Ishikawa (cell line): ENCODE measurements at regions not wholly inside any gene's neighbourhood (a gene's known extent, or its start where the extent isn't known, plus 50 kb on each side); places are given as distances from the start of the nearest gene placed in this dataset.

Source experiments
- CEBPB ChIP-seq: IDR thresholded peaks from 2 replicates; pipeline ENCODE4 v1.6.1; 2012
- CREB1 ChIP-seq: IDR thresholded peaks from 2 replicates; pipeline ENCODE4 v1.6.1; 2012; ENCODE audit warnings: low read depth
- EGR1 ChIP-seq: IDR thresholded peaks from 2 replicates; pipeline ENCODE4 v1.6.1; 2012
- EP300 ChIP-seq: IDR thresholded peaks from 2 replicates; pipeline ENCODE4 v1.6.1; 2012; ENCODE audit warnings: borderline replicate concordance
- FOXM1 ChIP-seq: IDR thresholded peaks from 2 replicates; pipeline ENCODE4 v1.6.1; 2012; ENCODE audit warnings: low read depth, borderline replicate concordance
- NFIC ChIP-seq: IDR thresholded peaks from 2 replicates; pipeline ENCODE4 v1.6.1; 2012
- RAD21 ChIP-seq: IDR thresholded peaks from 2 replicates; pipeline ENCODE4 v1.6.1; 2012; ENCODE audit warnings: low read depth
- TAF1 ChIP-seq: IDR thresholded peaks from 2 replicates; pipeline ENCODE4 v1.6.1; 2012; ENCODE audit warnings: low read depth, mild to moderate bottlenecking
- TCF12 ChIP-seq: IDR thresholded peaks from 2 replicates; pipeline ENCODE4 v1.6.1; 2012; ENCODE audit warnings: low read depth
- TEAD4 ChIP-seq: IDR thresholded peaks from 2 replicates; pipeline ENCODE4 v1.6.1; 2012
- YY1 ChIP-seq: IDR thresholded peaks from 2 replicates; pipeline ENCODE4 v1.6.1; 2012; ENCODE audit warnings: low read depth
- ZBTB7A ChIP-seq: IDR thresholded peaks from 2 replicates; pipeline ENCODE4 v1.6.1; 2012; ENCODE audit warnings: low read depth
- TF ChIP-seq, protein P1 (sequence below): IDR thresholded peaks from 2 replicates; pipeline ENCODE4 v1.6.1; 2012
- TF ChIP-seq, protein P2 (sequence below): IDR thresholded peaks from 2 replicates; pipeline ENCODE4 v1.6.1; 2012
- TF ChIP-seq, protein P3 (sequence below): IDR thresholded peaks from 2 replicates; pipeline ENCODE4 v1.6.1; 2012; ENCODE audit warnings: low read depth, mild to moderate bottlenecking

DNA sequence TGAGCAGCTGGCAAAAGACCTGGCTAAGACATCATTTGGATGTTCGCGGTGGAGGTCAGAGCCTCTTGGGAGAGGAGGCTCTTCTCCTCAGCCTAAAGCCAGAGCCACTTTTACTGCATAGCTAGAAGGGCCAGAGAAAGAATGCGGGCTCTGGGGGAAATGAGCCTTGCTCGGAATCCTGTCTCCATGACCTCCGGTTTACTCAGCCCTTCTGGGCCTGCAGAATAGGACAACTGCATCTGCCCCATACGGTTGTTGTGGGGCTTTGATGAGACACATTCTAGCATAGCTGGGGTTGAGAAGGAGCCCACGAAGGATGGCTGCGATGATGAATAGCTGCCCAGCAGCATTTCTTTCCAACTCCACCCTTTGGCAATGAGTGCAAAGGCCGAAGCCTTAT is 115.0 kb upstream of the SLC22A23 start:
- TF ChIP-seq CEBPB (no peak), EGR1 (no peak)

DNA sequence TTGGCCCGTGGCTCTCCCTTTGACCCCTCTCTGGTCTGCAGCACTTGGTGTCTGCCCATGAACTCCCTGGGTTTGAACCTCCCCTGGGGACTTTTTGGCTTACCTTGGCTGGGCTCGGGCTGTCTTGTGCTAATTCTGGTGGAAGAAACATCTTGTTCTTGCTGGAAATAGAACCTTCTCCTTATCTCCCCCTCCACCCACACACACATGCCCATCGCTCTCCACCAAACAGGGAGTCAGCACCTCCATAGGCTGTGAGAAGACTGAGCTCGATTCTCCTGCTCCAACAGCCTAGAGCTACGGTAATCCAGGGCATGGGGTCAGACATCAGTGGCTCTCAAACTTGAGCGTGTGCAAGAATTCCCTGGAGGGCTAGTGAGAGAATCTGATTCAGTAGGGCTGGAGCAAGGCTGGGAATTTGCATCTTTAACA is 114.4 kb upstream of the SLC22A23 start:
- TF ChIP-seq, protein P1, sequence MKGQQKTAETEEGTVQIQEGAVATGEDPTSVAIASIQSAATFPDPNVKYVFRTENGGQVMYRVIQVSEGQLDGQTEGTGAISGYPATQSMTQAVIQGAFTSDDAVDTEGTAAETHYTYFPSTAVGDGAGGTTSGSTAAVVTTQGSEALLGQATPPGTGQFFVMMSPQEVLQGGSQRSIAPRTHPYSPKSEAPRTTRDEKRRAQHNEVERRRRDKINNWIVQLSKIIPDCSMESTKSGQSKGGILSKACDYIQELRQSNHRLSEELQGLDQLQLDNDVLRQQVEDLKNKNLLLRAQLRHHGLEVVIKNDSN, result no peak
- TF ChIP-seq EP300 (no peak), TAF1 (no peak), FOXM1 (no peak), YY1 (no peak), EGR1 (no peak), ZBTB7A (no peak), TCF12 (no peak), CREB1 (no peak), RAD21 (no peak), TEAD4 (no peak), CEBPB (no peak), NFIC (no peak)
- TF ChIP-seq, protein P2, sequence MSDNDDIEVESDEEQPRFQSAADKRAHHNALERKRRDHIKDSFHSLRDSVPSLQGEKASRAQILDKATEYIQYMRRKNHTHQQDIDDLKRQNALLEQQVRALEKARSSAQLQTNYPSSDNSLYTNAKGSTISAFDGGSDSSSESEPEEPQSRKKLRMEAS, result no peak
- TF ChIP-seq, protein P3, sequence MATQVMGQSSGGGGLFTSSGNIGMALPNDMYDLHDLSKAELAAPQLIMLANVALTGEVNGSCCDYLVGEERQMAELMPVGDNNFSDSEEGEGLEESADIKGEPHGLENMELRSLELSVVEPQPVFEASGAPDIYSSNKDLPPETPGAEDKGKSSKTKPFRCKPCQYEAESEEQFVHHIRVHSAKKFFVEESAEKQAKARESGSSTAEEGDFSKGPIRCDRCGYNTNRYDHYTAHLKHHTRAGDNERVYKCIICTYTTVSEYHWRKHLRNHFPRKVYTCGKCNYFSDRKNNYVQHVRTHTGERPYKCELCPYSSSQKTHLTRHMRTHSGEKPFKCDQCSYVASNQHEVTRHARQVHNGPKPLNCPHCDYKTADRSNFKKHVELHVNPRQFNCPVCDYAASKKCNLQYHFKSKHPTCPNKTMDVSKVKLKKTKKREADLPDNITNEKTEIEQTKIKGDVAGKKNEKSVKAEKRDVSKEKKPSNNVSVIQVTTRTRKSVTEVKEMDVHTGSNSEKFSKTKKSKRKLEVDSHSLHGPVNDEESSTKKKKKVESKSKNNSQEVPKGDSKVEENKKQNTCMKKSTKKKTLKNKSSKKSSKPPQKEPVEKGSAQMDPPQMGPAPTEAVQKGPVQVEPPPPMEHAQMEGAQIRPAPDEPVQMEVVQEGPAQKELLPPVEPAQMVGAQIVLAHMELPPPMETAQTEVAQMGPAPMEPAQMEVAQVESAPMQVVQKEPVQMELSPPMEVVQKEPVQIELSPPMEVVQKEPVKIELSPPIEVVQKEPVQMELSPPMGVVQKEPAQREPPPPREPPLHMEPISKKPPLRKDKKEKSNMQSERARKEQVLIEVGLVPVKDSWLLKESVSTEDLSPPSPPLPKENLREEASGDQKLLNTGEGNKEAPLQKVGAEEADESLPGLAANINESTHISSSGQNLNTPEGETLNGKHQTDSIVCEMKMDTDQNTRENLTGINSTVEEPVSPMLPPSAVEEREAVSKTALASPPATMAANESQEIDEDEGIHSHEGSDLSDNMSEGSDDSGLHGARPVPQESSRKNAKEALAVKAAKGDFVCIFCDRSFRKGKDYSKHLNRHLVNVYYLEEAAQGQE, result no peak

DNA sequence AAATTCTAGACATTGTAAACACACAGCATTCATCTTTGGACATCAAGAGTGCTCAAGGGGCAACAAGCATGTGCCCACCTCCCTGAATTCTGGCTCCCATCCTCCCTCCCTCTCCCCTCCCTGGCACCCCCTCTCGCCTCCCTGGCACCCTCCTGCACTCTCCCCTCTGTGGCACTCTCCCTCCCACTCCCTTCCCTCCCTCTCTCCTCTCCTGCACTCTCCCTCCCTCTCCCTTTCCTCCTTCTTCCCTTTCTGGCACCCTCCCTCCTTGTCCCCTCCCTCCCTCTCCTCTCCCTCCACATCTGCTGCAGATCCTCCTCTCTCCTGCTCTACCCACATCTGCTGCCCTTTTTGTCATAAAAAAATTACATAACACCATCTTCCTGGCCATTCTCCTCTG is 113.0 kb upstream of the SLC22A23 start:
- no peak for TF ChIP-seq YY1
- TF ChIP-seq, protein P1, result no peak
- TF ChIP-seq RAD21, result no peak
- no peak for TF ChIP-seq EP300
- TF ChIP-seq EGR1, result no peak
- TF ChIP-seq, protein P2, result no peak
- no peak for TF ChIP-seq NFIC
- no peak for TF ChIP-seq TCF12
- no peak for TF ChIP-seq CREB1
- TF ChIP-seq ZBTB7A, result no peak

DNA sequence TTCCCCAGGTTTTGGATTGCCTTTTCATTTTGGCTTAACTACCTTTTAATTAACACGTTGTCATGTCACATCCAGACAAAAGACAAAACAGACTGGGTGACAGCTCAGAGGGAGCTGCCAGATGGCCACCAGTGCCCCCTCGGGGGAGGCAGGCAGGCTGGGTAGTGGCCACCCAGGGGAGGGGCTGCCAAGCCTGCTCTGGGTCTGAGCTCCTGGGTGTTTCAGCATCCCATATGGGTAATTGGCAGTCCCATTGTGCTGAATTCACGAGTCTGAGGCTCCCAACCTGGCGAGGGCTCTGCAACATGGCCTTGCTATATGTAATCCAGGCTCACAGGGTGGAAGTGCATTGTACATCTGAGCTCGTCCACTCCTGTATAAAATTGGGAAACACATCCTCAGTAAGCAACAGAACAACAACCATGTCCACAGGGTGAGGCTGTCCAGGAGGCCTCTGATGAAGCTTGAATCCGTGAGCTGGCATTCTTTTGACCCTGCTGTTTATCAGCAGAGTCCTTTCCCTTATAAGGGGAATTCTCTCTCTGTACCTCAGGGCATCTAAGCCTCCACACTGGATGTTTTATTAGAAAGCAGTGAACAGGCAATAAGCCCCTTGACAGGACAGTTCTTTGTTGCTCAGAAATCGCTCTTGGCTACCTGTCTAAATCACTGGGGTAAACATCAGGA is 111.7 kb upstream of the SLC22A23 start:
- TF ChIP-seq, protein P3, result no peak
- no peak for TF ChIP-seq EGR1
- no peak for TF ChIP-seq YY1
- TF ChIP-seq, protein P2, result no peak
- TF ChIP-seq CREB1, result no peak
- no peak for TF ChIP-seq NFIC

DNA sequence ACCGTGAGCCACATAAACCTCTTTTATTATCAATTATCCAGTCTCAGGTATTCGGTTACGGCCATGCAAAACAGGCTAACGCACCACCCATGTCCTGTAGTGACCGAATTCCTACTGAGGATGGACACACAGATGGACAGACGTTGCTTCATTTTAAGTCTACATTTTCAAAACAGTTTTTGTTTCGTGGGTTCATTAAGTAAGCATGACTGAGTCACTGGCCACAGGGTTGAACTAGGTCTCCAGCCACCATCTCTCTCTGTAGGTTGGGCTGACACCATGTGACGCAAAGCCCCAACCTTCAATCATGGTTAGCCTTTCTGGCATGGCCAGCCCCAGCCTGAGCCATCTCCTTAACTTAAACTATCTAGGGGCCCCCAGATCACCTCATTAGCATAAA is 110.0 kb upstream of the SLC22A23 start:
- TF ChIP-seq NFIC (no peak), RAD21 (no peak), TEAD4 (no peak), CREB1 (no peak), EP300 (no peak), EGR1 (no peak), TAF1 (no peak)
- TF ChIP-seq, protein P3, result no peak
- TF ChIP-seq, protein P1, result no peak
